HG02870 (cell line): ENCODE measurements at regions not wholly inside any gene's neighbourhood (a gene's known extent, or its start where the extent isn't known, plus 50 kb on each side); places are given as distances from the start of the nearest gene placed in this dataset.
"Not testable (repeated sequence)": the region's sequence is repeated elsewhere in the genome, so short reads cannot be mapped to it uniquely, and the experiment has no call there.

Source experiments
- ATAC-seq: cut with Tn5 transposase; IDR thresholded peaks from one replicate; pipeline ENCODE4 v1.9.1; 2021; ENCODE audit warnings: mild to moderate bottlenecking, moderate library complexity; ENCODE audit not compliant: unreplicated experiment

DNA sequence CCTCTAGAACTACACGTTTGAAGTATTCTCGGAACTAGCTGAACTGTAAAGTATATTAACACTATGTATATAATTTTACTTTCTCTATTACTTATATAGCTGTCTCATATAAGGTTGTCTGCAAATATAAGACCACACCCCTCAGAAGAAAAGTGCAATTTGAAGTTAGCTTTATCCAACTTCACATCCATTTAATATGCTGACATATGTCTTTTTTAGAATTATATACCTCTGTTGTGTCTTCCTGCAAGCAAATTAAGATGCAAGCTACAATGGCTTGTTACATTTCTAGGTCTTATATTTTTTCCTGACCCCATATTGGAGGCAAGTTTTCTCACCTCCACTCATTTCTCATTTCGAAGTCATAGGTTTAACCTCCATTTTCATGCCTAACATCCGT is 349.0 kb upstream of the AGA start:
- ATAC-seq, result no peak

DNA sequence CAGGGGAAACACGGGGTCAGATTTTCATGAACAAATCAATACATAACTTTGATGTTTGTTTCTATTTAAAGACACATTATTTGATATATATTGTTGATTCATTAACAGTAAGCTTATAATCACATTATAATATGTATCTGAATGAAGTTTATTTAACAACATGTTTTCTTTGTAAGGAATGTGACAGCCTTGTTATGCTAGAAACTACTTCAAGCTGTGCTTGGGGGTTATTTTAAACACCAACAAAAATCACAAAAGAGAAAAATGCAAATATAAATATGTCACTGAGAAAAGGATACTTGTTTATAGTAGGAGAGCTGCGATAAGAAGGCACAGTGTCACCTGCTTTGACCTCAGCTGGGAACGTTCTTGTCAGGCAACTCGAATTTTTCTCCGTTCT is 354.6 kb upstream of the AGA start:
- ATAC-seq, result no peak

- no peak for ATAC-seq
These were observed 355.9 kb upstream of the AGA start for GRCh38 chr4:177798161-177798560.

DNA sequence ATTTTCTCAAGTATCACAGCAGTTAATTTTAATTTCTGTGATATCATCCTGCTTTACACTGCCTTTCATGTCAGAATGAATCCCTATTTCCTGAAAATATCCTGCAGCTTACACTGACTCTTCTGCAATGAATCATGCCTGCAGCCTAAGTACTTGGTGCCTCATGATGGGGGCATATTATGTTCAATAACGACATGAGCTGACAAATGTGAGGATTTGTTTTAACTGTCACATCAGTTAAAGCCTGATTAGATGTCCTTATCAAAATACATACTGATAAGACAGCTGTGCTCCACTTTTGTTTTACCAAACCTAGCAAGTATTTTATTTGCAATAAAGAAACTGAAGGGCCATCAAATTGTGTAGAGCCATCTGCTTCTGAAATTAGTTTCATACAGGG is 359.9 kb upstream of the AGA start:
- ATAC-seq, result no peak

DNA sequence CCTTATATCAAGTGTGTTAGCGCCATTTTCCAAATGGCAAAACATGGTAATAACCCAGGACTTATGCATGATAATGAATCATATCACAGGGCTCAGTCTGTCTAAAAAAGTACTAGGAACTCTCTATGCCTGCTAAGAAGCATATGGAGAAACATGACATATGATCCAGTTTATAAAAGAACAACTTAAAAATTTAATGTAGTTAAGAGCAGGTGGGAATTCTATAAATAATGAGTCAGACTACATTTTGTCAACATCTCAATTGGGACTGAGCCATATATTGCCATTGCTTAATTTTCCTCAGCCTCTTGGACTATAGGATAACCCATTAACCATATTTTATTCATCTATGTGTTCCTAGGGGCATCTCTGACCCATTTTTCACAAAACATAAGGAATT is 360.4 kb upstream of the AGA start:
- ATAC-seq, result no peak

DNA sequence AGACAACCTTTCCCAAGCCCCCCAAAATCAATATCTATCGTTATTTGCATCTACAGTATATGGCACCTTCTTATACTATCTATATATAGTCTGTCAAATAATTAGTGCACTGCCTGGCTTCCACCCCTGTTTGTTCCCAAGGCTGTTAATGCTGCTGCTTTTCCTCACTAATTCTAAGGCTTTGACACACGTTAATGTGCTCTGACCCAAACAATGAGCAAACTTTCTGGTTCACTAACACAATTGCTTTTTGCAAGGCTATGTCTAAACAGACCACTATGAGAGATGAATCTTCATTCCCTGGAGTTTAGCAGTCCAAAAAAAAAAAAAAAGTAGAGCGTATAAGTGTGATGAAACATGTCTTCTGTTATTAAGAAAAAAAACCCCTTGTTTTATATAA is 360.9 kb upstream of the AGA start:
- ATAC-seq, result no peak

GRCh38 chr4:177809791-177810190 is 367.6 kb upstream of the AGA start:
- ATAC-seq, result no peak

DNA sequence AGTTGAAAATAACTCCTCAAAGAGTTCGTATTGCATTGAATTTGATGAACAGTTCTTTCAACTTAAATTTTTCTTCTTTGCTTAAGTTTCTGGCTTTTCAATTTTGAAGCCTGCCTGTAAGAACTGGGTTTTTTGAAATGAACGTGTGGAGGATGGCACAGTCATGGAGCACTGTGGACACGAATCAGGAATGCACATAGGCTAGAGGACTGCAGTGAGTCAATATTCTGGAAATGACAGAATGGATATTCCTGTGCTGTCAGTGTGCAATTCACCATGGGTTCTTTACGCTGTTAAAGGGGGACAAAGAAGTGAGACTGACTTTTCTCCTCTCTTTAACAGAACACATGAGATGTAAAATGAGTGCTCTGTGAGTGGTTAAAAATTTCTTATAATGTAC is 368.0 kb upstream of the AGA start:
- no peak for ATAC-seq

DNA sequence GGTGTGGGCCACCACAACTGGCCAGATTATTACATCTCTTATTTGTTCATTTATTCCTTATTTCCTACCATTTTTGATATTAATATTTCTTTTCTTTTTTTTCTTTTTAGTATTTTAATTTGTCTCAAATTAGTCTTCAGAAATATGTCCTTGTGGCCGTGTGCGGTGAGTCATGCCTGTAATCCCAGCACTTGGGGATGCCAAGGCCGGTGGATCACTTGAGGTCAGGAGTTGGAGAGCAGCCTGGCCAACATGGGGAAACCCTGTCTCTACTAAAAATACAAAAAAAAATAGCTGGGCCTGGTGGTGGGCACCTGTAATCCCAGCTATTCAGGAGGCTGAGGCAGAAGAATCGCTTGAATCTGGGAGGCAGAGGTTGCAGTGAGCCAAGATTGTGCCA is 376.2 kb upstream of the AGA start:
- not testable (repeated sequence) for ATAC-seq

DNA sequence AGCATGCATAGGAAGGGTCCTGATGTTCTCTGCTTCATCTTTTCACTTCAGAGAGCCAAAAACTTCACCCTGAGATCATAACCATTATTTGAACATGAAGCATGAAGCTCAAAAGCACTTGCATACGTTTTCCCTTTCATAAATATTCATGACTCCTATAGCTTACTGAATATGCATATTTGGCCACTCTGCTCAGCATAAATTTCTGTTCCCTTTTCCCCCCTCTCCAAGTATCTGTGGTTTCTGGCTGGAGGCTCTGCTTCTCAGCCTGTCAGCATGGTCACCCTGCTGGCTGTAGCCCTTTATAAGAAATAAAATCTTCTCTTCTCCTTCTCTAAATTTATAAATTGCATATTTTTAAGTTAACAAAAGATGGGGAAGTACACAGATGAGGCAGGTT is 384.7 kb upstream of the AGA start:
- ATAC-seq, result no peak

GRCh38 chr4:177841258-177841657 is 399.0 kb upstream of the AGA start:
- ATAC-seq, result no peak

DNA sequence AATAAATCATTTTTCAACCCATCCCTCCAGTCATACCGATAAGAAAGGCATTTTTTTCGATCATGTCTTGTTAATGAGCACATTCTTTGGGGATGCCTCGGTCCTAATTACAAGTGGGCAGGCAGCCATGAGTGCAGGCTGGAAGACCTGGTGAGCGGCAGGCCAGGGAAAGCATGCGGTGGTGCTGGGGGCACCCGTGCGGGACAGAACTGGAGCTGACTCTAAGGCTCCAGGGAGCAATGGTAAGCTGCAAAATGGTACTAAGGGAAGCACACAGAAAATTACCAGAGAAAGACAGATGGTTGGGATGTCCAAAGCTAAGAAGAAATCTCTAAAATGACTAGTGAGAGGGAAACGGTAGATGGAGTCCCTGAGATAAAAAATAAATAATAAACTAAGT is 411.0 kb upstream of the AGA start:
- no peak for ATAC-seq

GRCh38 chr4:177855507-177856197 is 413.4 kb upstream of the AGA start:
- no peak for ATAC-seq

DNA sequence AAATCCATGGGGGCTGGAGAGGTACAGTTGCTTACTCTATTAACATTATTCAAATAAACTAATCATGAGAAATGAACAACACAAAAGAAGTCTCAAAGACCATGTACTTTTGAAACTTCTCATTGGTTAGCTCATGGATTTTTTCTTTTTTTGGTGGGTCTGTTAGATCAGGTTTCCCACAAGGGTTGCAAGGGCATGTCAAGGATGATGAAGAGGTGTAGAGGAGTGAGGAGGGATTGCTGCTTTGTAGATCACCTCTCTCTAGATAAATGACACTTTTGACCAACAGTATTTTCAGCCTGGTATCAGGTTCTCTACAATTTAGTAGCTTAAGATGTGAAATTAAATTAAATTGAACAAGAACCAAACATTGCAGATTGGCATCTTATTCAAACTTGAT is 417.9 kb upstream of the AGA start:
- no peak for ATAC-seq

GRCh38 chr4:177861551-177862094 is 419.4 kb upstream of the AGA start:
- ATAC-seq, result no peak

- ATAC-seq, result no peak
These were observed 420.4 kb upstream of the AGA start for GRCh38 chr4:177862541-177863176.

DNA sequence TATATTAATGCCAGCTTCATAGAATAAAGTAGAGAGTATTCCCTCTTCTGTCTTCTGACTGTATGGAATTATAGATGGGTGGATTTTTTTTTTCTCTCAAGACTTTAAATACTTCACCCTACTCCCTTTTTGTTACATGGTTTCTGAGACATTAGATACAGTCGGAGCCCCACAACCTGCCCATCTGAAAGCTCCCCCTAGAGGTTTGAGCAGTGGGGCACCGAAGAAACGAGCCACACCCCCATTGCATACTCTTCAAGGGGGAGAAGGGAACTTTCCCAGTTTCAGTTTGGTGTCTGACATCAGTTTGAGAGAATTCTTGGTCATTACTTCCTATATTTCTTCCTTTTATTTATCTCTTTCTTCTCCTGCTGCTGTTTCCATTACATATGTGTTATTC is 437.6 kb upstream of the AGA start:
- ATAC-seq, result no peak

GRCh38 chr4:177895136-177895535 is 452.9 kb upstream of the AGA start:
- no peak for ATAC-seq

DNA sequence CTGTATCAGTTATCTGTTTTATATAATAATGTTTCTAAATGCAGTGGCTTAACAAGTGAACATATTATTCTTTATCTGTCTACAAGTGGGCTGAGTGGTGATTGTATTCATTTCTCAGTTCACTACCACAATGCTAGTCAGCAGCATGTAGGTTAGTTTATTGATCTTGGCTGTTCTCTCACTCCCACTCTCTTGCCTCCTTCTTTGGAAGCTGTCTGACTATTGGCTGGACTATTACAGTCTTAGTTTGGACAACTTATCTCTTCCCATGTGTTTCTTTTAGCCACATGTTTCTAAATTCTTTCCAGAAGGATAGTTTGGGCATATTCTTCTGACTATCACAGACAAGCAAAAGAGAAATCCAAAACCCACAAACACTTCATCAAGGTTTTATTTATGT is 459.5 kb upstream of the AGA start:
- ATAC-seq, result no peak

DNA sequence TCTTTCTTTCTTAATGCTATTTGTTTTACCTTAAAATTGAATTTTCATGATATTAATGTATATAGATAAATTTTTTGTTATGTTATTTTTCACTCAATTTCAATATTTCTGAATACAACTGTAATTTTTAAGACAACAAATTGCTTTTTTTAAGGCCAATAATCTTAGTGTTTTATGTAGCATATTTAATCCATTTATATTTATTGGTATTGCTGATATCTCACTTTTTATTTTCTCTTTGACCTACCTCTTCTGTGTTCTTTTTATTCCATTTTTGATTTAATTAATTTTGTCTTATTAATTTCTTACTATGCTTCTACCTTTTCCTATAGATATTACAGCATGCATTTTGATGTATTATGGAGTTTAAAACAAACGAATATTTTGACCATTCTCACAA is 460.1 kb upstream of the AGA start:
- ATAC-seq, result no peak

DNA sequence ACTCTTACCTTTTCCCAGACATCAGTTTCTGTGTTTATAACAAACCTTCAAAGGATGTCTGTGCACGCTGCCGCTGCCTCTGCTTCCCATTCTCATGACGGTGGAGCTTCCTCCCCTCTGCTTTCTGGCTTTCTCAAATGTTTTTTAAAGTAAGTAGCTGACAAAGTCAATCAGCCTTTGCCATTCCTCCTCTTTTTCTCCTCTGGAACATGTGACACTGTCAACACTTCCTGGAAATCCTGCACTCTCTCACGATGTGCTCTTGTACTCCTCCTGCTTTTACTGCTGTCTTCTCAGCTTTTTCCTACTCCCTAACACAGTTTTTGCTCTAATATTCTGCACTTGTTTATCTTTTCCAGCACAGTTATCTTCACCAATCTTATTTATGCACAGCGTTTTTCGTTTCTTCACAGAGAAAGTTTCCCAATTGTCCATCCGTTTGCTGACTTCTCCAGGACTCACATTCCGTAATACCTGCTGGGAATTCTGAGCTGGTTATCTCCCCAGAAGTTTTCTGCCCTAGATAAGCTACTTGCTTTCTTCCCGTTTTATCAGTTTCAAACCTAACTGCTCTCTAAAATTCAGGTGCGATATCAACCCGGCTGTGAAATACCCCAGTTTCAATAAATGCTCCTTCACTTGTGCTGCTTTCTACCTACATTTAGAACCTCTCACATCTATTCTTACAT is 465.6 kb upstream of the AGA start:
- no peak for ATAC-seq

DNA sequence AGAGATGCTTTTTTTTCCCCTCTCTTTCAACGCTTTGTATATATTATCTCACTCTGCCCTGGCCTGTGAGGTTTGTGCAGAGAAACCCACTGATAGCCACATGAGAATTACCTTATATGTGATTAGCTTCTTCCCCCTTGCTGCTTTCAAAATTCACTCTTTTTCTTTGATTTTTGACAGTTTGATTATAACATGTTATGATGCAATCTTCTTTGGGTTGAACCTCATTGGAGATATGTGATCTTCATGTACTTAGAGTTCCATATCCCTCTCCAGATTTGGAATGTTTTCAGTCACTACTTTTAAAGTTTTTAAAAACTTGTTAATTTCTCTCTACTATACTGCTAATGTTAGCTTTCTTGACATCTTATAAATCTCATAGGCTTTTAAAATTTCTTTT is 479.5 kb upstream of the AGA start:
- ATAC-seq, result no peak
